ENCODE measurements at regions not wholly inside any gene's neighbourhood (a gene's known extent, or its start where the extent isn't known, plus 50 kb on each side); places are given as distances from the start of the nearest gene placed in this dataset.

DNA sequence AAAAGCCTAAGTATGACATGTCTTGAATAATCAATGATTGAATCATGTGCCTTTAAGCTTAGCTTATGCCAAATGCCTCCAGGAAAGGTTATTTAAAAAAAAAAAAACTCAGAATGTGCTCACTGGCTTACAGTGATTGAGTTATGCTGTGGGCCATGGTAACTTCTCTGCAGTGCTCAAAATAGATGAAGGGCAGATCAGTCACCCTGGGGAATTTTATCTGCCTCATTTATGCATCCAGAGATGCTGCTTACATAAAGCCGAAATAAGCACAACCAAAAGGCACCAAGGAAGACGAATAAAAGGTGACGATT is 118.7 kb upstream of the MDM1 start:
- DNase-seq (ENCODE audit: low read depth), result no peak

- no peak for DNase-seq (ENCODE audit: low read depth)
Observed at GRCh38 chr12:68451261-68452077, 119.3 kb upstream of the MDM1 start.

DNA sequence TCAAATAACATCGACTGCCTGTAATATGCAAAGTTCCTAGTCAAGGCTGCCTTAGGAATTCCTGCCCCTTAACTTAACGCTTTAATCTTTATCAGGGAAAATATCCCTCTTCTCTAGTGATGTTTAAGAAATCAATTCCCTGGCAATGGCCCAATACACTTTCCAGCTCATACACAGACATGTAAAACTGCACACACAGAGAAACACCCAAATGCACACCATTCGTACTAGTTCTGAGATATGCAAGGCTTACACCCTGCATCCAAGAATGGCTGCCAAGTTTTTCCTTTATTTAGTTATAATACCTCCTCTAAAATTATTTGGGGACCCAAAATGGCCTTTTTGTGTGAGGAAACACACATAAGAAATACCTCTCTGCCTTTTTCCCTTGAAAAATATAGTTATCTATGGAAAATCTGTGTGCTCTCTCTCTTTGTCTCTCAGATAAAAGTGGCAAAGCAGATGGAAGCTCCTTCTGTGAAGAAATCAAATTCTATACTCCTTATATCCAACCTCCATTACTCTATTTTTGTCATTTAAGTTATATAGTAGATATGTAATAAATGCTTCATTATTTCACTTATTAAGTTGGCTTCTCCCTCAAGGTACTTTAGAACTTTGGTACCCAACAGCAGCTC is 120.0 kb upstream of the MDM1 start:
- DNase-seq (ENCODE audit: low read depth), result no peak

GRCh38 chr12:68453278-68453677 is 121.1 kb upstream of the MDM1 start:
- no peak for DNase-seq (ENCODE audit: low read depth)

- DNase-seq (ENCODE audit: low read depth), result no peak
Observed at GRCh38 chr12:68453876-68454275, 121.7 kb upstream of the MDM1 start.

DNA sequence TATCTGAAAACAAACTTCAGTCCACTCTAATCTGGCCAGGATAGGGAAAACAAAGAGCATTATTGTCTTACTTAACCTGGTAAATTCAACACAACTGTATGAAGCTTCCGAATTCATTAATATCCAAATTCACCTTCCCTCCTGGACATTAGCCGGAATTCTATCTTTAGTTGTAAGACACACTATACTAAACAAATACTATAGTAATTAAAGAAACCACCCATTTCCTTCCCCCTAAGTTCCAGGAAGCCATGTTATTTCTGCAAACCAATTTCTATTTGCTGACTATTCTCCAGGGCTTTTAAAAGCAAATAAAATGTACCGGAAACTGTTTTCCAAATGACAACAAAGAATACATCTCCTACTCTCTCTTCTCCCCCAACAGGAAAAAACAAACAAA is 122.7 kb upstream of the MDM1 start:
- no peak for DNase-seq (ENCODE audit: low read depth)

- DNase-seq (ENCODE audit: low read depth), result no peak
Observed at GRCh38 chr12:68455691-68456345, 123.7 kb upstream of the MDM1 start.

DNA sequence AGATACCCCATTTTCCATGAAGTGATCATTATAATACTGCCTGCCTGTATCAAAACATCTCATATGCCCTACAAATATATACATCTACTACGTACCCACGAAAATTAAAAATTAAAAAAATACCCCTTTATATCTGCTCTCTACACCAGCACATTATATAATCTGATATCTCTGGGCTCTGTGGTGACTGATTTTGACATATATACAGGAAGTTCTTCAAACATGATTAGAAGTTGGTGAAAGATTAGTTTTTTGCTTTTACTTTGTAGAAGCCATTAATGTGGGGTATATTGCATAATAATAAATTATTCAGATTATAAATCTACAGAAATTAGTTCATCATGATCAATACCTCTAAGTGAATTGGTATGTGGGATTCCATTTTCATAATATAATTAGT is 126.7 kb upstream of the MDM1 start:
- no peak for DNase-seq (ENCODE audit: low read depth)

DNA sequence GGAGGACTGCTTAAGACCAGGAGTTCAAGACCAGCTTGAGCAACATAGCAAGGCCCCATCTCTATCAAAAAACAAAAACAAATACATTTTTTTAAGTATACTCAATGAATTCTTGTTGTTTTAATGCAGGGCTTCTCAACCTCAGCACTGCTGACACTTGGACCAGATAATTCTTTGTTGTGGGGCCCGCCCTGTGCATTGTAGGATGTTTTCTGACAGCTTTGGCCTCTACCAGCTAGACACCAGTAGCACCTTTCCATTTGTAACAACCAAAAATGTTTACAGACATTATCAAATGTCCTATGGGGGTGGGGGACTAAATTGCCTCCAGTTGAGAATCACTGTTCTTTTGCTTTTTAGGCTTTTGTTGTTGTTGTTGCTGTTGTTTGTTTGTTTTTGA is 128.1 kb upstream of the MDM1 start:
- DNase-seq (ENCODE audit: low read depth), result no peak

GRCh38 chr12:68461645-68462044 is 129.5 kb upstream of the MDM1 start:
- no peak for DNase-seq (ENCODE audit: low read depth)

DNA sequence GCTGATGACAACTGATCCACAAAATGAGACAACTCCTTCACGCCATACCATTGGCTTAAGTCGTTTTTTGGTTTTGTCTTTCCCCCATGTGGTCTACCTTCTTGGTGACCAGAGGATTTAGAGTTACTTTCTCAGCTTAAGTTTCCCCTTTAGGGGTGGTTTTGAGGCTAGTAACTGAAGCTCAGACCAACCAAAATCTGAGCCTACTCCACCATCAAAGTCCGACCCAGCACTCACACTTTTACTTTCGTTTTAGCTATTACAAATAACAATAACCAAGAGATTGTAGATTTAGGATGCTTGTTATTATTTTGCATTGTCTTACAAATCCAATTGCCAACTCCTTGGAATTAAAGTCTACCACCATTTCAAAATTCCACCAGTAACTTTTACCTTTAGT is 130.6 kb upstream of the MDM1 start:
- DNase-seq (ENCODE audit: low read depth), result no peak

DNA sequence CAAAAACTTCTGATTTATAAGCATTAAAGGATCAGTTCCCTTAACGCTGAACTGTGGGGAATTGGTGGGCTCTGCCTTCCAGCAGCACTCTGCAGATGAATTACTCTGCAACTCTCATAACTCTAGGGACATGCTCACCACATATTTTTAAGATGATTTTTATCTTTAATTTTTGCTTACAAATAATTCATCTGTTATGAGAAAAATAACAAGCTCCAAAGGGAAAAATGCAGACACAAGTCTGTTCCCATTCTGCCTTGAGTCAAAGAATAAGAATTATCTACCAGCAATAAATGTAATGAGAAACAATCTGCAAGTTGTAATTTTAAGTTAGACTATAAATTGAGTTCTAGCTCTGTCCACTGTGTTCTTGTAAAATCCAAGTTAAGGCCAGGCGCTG is 133.1 kb upstream of the MDM1 start:
- DNase-seq (ENCODE audit: low read depth), result no peak

DNA sequence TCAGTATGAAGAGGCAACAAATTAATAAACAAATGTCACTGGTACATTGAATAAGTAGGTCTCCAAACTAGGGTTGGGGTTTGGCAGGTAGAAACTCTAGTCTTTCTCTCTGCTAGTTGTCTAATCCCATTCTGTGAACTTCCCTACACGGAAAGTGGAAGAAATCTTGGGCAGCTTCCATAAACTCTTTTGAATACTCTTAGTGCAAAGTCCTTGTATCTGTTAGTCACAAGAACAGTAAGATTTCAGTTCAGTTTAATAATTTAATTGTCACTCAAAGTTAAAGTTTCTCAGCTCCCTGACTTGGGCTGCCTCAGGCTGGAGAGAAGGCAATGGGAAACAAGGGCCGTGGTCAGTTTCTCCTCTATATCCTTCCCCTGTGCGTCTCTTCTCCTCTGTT is 135.4 kb upstream of the MDM1 start:
- no peak for DNase-seq (ENCODE audit: low read depth)

GRCh38 chr12:68468036-68468435 is 135.9 kb upstream of the MDM1 start:
- no peak for DNase-seq (ENCODE audit: low read depth)

DNA sequence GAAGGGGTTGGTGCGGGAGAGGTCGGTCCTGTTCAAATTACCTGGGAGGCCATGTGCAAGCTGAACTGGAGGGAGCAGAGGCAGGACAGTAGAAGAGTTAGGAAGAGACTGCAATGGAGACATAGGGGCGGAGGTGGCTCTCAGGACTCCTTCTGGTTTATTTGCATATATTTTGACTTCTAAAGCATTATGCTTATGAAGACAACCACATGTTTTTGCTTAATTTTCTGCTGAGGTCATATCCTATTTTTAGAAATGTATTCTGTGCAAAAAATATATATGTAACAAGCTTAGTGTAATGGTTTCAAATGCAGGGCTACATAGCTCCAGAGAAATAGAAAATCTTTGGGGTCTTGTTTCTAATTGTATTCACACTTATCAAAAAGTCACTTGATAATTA is 137.0 kb upstream of the MDM1 start:
- no peak for DNase-seq (ENCODE audit: low read depth)

DNA sequence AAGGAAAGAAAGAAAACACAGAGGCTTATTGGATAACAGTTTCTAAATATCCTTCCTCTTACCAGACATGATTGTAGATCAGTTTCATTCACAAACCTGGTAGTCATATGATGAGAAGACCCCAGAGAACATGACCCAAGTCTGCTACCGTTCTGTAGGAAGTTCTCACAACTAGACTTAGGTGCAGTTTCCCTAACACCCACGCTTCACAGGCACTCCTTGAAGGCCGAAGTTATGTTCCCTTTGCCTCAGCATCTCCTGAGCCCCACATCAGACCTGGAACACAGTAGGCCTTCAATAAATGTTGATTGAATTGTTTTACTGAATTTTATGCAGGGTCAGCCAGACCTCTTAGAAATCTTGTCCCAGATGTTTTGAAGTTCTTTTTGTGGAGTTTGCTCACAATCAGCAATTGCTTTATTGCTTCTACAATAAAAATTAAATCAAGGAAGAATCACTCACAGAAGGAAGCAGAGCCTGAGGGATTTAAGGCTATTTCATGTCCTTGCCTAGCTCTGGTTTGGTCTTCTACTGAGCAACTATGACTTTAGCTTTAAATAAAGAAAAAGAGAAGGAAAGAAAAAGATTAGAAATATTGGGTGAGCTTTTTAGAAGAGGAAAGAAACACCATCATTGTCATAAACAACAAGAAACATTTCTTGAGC is 138.6 kb upstream of the MDM1 start:
- no peak for DNase-seq (ENCODE audit: low read depth)

DNA sequence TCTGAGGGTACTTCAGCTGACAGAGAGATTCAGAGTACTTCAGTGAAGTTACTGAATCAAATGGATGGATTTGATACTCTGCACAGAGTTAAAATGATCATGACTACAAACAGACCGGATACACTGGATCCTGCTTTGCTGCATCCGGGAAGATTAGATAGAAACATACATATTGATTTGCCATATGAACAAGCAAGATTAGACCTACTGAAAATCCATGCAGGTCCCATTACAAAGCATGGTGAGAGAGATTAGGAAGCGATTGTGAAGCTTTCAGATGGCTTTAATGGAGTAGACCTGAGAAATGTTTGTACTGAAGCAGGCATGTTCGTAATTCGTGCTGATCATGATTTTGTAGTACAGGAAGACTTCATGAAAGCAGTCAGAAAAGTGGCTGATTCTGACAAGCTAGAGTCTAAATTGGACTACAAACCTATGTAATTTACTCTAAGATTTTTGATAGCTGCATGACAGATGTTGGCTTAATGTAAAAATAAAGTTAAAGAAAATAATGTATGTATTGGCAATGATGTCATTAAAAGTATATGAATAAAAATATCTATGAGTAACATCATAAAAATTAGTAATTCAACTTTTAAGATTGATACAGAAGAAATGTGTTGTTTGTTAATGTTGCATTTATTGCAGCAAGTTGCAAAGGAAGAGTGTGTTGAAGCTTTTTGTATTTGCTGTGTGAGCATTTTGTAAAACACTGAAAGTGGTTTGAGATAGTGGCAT is 136.1 kb upstream of the RAP1B start:
- no peak for DNase-seq (ENCODE audit: low read depth)

DNA sequence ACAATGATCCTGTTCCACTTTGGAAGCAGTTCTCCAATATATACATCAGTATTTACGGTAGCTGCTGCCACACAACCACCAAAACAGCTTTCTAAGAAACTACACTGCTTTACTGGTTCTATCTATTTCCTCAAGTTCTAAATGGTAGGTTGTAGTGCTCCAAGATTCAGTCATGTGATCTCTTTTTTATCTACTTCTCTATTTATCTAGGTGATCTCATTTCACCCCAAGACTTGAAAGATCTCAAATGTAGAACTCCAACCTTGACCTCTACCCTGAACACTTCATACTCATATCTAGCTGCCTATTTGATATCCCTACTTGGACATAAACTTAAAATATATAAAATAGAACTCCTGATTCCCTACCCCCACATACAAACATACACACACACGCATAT is 133.9 kb upstream of the RAP1B start:
- DNase-seq (ENCODE audit: low read depth), result no peak

DNA sequence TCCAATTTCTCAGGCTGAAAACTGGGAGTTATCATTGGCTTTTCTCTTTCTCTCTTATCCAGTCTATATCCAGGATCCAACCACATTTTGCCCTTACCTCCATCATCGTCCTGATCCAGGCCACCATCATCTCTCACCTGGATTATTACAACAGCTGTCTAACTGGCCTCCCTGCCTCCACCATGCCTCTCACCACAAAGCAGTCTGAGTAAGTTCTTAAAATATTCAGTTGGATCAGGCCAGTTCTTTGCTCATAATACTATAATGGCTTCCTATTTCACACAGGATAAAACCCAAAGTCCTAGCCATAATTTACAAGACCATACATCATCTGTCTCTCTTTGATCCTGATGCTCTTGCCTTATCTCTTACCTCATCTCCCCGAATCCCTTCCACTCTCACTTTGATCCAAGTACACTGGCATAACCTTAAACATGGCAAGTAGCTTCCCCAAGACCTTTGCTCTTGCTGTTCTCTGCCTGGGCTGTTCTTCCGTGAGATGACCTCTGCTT is 133.4 kb upstream of the RAP1B start:
- DNase-seq (ENCODE audit: low read depth), result no peak

DNA sequence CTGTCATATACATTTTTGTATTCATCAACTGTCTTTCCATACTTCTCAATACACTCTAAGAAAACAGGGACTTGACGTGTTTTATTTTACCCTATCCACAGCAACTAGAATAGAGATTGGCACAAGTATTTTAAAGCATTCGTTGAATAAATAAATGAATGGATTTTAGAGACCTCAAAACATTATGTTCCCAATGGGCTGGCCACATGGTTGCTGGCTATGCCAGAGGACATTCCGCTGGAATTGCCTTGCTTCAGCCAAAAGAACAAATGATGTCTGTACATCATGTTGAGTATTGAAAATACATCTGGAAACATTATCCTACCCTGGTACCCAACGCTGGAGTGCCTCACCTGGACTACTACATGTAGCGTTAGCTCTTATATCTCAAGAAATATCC is 132.8 kb upstream of the RAP1B start:
- no peak for DNase-seq (ENCODE audit: low read depth)

DNA sequence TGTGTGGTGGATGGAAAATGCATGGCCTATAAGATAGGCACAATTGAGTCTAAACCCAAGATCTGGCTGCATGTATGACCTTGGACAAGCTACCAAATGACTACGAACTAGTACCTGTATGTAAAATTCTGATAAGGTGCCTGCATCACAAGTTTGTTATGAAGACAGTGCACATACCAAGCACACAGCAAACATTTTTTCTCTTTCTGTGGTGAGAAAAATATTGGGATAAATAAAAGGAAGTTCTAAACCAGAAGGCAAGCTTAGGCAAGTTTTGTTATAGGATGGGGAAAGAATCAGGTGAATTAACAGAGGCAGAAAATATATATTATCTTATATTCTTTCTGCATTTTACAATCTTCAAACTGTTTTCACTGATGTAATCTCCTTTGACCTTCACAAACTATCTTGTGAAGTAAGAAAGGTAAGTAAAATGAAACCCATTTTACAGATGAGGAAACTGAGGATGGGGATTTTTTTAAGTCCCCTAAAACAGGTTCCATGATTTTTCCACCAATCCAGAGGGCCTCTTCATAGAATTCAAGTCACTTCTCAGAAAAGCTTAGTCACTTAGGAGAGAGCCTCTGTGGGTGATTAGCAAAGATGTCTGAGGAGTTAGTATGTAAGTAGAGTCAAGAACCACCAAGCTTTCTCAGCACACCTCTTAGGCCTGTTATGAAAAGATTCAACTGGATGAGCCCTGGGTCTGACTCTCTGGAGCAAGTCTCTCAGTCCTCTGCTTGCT is 132.0 kb upstream of the RAP1B start:
- DNase-seq (ENCODE audit: low read depth), result no peak
